Activated CD4-positive, alpha-beta T cell treated with anti-CD3 and anti-CD28 coated beads, Interleukin-2, Interleukin-4, amounts not matched to agents 100 ng/mL and 50 ng/mL, durations not matched to agents 16 hours and 8 hours (primary cell): ENCODE measurements at regions not wholly inside any gene's neighbourhood (a gene's known extent, or its start where the extent isn't known, plus 50 kb on each side); places are given as distances from the start of the nearest gene placed in this dataset.

ENCODE experiments used
- DNase-seq: peaks from one replicate; pipeline ENCODE4 v3.0.0-alpha.2; 2020; ENCODE audit warnings: low spot score

DNA sequence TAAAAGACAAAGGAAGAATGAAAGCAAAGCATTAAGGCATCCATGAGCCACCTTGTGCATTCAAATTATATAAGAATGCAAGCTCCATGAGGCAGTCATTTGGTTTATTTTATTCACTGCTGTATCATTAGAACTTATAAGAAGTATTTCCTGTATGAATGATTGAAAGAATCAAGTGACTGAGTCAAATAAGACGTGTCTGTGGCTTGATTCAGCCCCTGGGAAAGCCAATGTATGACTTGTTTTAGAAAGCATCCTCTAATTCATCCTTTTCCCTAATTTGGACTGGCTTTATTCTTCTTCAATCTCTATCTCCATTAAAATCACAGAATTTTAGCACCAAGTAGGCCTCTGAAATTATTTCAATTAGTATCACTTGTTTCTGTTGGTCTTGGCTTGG is 461.1 kb downstream of the LPIN1 start:
- DNase-seq: no peak

GRCh38 chr2:12210016-12210933 is 463.8 kb downstream of the LPIN1 start:
- DNase-seq: no peak

GRCh38 chr2:12211326-12212175 is 465.1 kb downstream of the LPIN1 start:
- DNase-seq: no peak

GRCh38 chr2:12212841-12213597 is 466.6 kb downstream of the LPIN1 start:
- no peak for DNase-seq

DNA sequence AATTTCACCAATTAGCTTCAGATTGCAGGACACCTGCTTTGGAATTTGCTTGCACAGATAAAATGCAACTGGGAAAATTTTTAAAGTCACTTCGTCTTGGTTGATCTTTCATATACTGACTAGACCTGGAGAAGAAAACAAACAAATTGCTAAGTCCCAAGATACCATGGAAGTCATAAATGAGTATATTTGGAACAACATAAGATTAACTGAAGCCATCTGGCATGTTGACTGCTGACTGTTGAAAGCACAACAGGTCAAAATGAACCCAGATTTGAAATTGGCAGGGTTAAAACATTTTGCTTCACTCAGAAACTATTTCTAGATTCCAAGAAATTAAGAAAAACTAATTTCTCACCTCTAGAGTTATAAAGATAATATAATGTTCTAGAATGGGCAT is 470.7 kb downstream of the LPIN1 start:
- DNase-seq: no peak

DNA sequence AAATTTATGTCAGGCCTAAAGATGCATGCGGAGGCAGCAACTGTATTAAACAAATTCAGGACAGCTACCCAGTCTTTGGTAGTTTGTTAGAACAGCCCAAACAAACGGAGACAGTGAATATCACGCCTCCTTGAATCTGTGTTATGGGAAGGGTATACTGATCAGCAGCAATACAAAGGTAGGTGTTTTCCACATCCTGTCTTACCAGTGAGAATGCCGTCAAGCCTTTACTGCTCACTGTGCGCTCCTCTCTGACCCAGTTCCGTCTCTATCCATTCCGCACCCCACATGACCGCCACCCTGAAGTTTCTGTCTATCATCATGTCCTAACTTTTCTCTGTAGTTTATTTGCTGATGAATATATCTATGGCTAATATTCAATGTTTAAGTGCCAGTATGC is 473.3 kb downstream of the LPIN1 start:
- DNase-seq: no peak

- DNase-seq: no peak
Observed at GRCh38 chr2:12221584-12221983, 475.2 kb downstream of the LPIN1 start.

- no peak for DNase-seq
Observed at GRCh38 chr2:12222554-12222953, 476.1 kb downstream of the LPIN1 start.

GRCh38 chr2:12223732-12224131 is 477.3 kb downstream of the LPIN1 start:
- no peak for DNase-seq

- DNase-seq: no peak
Observed at GRCh38 chr2:12226653-12227052, 480.2 kb downstream of the LPIN1 start.

- DNase-seq: no peak
Observed at GRCh38 chr2:12227941-12228608, 481.6 kb downstream of the LPIN1 start.

DNA sequence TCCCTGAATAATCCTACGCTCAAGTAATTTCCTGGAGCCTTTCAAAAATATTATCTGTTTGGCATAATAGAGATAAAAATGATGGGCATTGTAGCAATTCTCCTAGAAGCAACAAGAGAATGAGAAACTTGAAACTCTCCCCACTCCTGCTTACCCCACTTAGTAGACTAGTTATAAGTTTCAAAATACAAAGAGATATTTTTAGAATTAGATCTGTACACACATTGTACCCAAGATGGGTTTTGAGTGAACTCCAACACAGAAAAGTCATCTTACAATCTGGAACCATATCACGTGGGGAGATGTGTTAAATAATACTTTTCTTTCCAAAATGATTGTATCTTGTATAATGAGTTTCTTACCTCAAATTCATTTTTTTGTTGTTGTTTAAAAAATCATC is 484.9 kb downstream of the LPIN1 start:
- no peak for DNase-seq

- DNase-seq: no peak
Observed at GRCh38 chr2:12232876-12233275, 483.9 kb upstream of the TRIB2 start.

- no peak for DNase-seq
Observed at GRCh38 chr2:12236136-12236844, 480.4 kb upstream of the TRIB2 start.

DNA sequence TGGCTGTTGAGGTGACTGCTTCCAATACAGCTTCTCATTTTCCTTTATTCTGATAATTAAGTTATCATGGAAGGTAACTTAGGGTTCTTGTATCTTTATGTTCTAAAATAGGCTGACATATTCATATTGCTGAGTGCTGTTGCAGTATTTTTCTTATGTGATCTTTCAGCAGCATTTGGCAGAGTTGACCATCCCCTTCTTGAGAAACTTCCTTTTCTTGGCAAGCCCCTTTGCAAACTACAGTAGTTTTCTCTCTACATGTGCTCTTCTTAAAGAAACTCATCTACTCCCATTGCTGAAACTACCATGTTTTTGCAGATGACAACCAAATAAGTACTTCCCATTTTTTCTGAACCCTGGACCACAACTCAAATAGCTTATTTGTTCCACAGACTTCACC is 476.5 kb upstream of the TRIB2 start:
- no peak for DNase-seq

- no peak for DNase-seq
Observed at GRCh38 chr2:12243381-12243780, 473.4 kb upstream of the TRIB2 start.

DNA sequence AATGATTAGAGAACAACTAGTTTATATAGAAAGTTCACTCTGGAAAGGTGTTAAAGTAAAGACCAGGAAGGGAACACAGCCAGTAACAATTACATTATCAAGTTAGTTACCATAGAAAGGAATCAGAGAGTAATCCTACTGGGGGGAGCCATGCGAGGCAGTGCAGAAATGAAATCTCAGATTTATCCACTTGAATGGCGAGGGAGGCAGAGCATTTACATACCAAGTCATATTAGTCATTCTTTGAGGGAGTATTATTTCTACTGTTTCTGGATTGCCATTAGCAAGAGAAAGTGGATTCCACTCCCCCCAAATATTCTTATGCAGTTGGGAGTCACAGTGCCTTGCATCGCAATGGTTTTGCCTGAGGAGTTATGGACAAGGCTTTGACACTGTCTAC is 472.7 kb upstream of the TRIB2 start:
- DNase-seq: no peak

GRCh38 chr2:12251121-12251520 is 465.6 kb upstream of the TRIB2 start:
- no peak for DNase-seq

- DNase-seq: no peak
Observed at GRCh38 chr2:12251749-12252148, 465.0 kb upstream of the TRIB2 start.

- DNase-seq: no peak
Observed at GRCh38 chr2:12253167-12253778, 463.5 kb upstream of the TRIB2 start.
